Body of pancreas (tissue), 4 donors: ENCODE measurements at regions not wholly inside any gene's neighbourhood (a gene's known extent, or its start where the extent isn't known, plus 50 kb on each side); places are given as distances from the start of the nearest gene placed in this dataset.

Experiments
- ATAC-seq: fragments of 150-250 bp; one replicate; pipeline ENCODE4 v1.9.1; 2016
- DNase-seq, 4 donors: peaks; one replicate each; pipeline ENCODE4 v3.0.0-alpha.2; 2019
- H3K27ac ChIP-seq, 4 donors: fragments of 200-600 bp; sonication (generic); 1 replicate in 3 of 4; 2 replicates in 1 of 4; pipeline versions ENCODE4 v1.5.1 to v1.6.1; 2016 to 2019; ENCODE audit warnings: mild to moderate bottlenecking in 1 of 4, mixed read lengths in 1 of 4, moderate library complexity in 1 of 4
- H3K27me3 ChIP-seq, 2 donors: fragments of 200-600 bp; sonication (generic); one replicate each; pipeline ENCODE4 v1.6.0; 2016; ENCODE audit warnings: mild to moderate bottlenecking in 1 of 2
- H3K36me3 ChIP-seq, 2 donors: fragments of 200-600 bp; sonication (generic); replicated peaks in 1 of 2; 2 replicates each; pipeline ENCODE4 v1.5.1; 2016; ENCODE audit warnings: low read depth in 2 of 2; ENCODE audit not compliant: insufficient read depth in 1 of 2
- H3K4me1 ChIP-seq: fragments of 200-600 bp; sonication (generic); one replicate; pipeline ENCODE4 v1.6.0; 2016
- H3K4me3 ChIP-seq, 2 donors: fragments of 200-600 bp; sonication (generic); 1 replicate in 1 of 2; 2 replicates in 1 of 2; pipeline ENCODE4 v1.5.1; 2016 to 2019
- H3K9me3 ChIP-seq, 3 donors: fragments of 200-600 bp; sonication (generic); 1 replicate in 2 of 3; 2 replicates in 1 of 3; pipeline ENCODE4 v1.5.1; 2016
- POLR2A ChIP-seq, 3 donors: fragments of 450-650 bp; IDR thresholded peaks; one replicate each; pipeline ENCODE4 v1.6.1; 2016; ENCODE audit warnings: antibody characterized with exemption in 3 of 3, mild to moderate bottlenecking in 2 of 3
- WGBS, 2 donors: methylation state at CpG; one replicate each; pipeline ENCODE4 v1.1.5; 2017; 5-methylcytosine and 5-hydroxymethylcytosine counted together
- intact Hi-C: fragments of 100-400 bp; cut with DNase I; formaldehyde crosslinking; loops from one replicate; pipeline ENCODE4 v1.15.1; 2023
- TF ChIP-seq, protein P1 (sequence below), 7 experiments: fragments of 450-650 bp in 4 of 7; fragments of 200-600 bp in 3 of 7; sonication (generic) in 3 of 7; IDR thresholded peaks; one replicate each; pipeline ENCODE4 v1.5.1; 2016 to 2019; ENCODE audit warnings: antibody characterized with exemption in 7 of 7

DNA sequence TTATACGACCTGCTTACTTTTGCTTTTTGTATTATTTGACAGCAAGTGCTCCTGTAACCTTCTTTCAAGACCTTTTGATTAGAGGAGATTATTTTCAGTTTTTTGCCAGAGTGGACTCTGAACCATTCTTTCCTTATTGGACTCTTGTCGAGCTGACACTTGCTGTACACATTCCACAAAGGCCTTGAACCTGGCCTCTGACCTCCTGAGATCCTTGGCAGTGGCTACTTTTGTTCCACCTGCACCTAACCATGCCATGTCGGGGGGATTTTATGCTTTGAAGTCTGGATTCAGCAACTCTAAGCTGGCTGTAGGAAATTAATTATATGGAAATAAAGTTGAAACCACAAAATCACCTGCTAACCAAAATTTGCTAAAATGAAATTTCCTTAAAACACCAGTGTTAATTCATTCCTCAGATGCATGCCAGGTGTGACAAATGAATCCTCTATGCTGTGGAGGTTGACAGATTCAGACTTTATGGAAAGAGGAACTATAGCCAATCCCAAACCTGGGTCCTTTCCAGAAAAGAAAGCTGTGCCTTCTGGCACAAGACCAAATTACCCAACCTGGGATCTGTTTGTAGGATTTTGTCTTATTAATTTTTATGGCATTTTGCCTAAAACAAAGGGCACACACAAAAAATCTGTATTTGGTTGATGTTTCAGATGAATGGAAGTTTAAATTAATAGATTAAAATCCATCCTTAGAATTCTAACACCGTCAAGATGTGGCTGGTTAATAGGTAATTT is 110.4 kb downstream of the CDC42EP3 start:
- intact Hi-C loops: no loop called here
- H3K4me1 ChIP-seq: peaks cover 7% of the 10 kb centered on the region
- H3K36me3 ChIP-seq: no peaks in the 10 kb centered on the region
- H3K4me3 ChIP-seq: no peak overlapping the region
- WGBS, 2 donors: 36 to 54% methylated on average over 4 of the region's 4 CpGs
- H3K27ac ChIP-seq: no peak overlapping the region
- no peaks in the 10 kb centered on the region for H3K9me3 ChIP-seq
- TF ChIP-seq, protein P1, sequence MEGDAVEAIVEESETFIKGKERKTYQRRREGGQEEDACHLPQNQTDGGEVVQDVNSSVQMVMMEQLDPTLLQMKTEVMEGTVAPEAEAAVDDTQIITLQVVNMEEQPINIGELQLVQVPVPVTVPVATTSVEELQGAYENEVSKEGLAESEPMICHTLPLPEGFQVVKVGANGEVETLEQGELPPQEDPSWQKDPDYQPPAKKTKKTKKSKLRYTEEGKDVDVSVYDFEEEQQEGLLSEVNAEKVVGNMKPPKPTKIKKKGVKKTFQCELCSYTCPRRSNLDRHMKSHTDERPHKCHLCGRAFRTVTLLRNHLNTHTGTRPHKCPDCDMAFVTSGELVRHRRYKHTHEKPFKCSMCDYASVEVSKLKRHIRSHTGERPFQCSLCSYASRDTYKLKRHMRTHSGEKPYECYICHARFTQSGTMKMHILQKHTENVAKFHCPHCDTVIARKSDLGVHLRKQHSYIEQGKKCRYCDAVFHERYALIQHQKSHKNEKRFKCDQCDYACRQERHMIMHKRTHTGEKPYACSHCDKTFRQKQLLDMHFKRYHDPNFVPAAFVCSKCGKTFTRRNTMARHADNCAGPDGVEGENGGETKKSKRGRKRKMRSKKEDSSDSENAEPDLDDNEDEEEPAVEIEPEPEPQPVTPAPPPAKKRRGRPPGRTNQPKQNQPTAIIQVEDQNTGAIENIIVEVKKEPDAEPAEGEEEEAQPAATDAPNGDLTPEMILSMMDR (IDR thresholded peaks at IDR 0.05): no peak
- no peak for TF ChIP-seq POLR2A (IDR thresholded peaks at IDR 0.05)
- DNase-seq (no peak), ATAC-seq (no peak)
- no peaks in the 10 kb centered on the region for H3K27me3 ChIP-seq

DNA sequence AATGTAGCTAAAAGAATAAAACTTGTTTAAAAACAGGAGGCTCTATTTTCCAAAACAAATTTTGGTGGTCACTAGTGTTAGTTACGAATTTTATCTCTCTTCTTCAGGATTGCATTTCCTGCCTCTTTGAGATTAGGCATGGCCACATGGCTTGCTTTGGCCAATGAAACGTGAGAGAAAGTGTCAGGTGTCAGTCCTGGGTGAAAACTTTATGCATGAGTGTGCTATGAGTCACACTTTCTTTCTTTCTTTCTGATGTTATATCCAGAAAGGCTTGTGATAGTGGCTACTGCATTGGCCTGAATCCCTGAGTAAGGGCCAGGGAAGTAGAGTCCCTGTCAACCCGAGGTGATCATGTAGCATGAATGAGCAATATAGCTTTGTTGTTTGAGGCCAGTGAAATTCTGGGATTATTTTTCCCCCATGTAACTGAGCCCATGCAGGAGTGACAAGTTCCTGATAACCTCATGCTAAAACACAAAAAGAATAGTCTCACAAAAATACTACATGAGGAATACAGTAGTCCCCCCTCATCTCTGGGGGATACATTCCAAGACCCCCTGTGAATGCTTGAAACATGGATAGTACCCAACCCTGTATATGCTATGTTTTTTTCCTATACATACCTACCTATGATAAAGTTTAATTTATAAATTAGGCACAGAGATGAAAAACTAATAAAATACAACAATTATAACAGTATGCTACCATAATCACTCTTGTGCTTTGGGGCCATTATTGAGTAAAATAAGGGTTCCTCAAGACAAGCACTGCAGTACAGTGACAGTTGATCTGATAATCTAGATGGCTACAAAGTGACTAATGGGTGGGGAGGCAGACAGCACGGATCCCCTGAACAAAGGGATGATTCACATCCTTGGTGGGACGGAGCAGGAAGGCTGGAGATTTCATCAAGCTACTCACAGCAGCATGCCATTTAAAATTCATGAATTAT is 109.5 kb downstream of the CDC42EP3 start:
- intact Hi-C loops: no loop called here
- H3K4me1 ChIP-seq: peaks cover 7% of the 10 kb centered on the region
- TF ChIP-seq, protein P1 (IDR thresholded peaks at IDR 0.05): no peak
- TF ChIP-seq POLR2A (IDR thresholded peaks at IDR 0.05): no peak
- ATAC-seq (peak; percentile 42), DNase-seq (no peak)
- 66 to 75% methylated on average over 5 of the region's 5 CpGs for WGBS, 2 donors
- no peaks in the 10 kb centered on the region for H3K36me3 ChIP-seq
- no peak overlapping the region for H3K4me3 ChIP-seq
- no peaks in the 10 kb centered on the region for H3K27me3 ChIP-seq
- H3K9me3 ChIP-seq: no peaks in the 10 kb centered on the region
- H3K27ac ChIP-seq: no peak overlapping the region

DNA sequence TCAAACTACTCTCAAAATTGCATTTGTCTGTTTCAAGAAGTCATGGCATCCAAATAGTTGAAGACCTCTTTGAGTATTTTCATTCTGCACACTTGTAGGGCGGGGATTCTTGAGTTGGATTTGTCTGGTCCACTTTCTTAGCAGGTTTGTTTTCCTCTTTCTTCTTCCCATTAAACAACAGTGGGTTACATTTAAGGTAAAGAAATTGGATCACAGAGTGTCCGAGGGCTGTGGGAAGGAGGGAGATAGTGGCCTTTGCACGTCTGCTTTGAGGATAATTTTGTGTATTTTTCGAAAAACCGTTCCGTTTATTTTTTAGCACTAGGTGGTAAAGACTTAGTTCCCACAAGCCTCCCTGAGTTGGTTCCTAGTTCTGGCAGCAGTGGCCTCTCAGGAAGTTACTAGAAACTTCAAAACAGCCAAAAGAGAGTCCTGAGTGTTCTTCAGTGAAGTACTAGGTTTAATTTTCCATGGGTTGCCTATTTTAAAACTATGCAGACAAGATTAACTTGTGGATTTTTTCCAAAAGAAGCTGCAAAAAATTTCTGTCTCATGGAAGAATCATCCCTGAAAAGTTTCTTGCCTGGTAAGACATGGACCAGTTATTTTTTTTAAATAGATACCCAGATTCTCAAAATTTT is 107.9 kb downstream of the CDC42EP3 start:
- Histone ChIP-seq H3K9me3 (no peaks in the 10 kb centered on the region), H3K27me3 (no peaks in the 10 kb centered on the region), H3K36me3 (no peaks in the 10 kb centered on the region), H3K27ac (no peak overlapping the region), H3K4me1 (peaks cover 7% of the 10 kb centered on the region), H3K4me3 (no peak overlapping the region)
- intact Hi-C loops: no loop called here
- DNase-seq: no peak
- TF ChIP-seq POLR2A (IDR thresholded peaks at IDR 0.05): no peak
- TF ChIP-seq, protein P1 (IDR thresholded peaks at IDR 0.05): no peak
- ATAC-seq: no peak
- WGBS, 2 donors: 67 to 77% methylated on average over 6 of the region's 6 CpGs

DNA sequence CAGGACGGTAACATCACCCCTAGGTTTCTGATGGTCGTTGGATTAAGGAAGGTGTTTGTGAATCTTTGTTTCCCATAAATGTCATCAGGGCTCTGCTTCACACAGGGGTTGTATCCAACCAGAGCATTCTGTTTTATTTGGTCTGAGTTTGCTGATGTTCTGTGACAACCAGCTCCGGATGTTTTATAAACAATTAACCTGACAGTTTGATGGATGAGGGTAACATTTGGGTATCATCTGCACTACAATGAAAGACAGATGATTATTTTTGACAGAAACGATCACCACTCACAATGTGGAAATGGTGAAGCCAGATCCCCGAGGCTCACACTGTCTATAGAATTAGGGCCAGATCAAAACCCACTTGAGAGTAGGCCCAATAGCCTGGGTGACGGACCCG is 107.1 kb downstream of the CDC42EP3 start:
- WGBS, 2 donors: 73 to 88% methylated on average over 7 of the region's 7 CpGs
- H3K27ac ChIP-seq: no peak overlapping the region
- no peak for ATAC-seq

More for the DNA sequence above, 107.1 kb downstream of the CDC42EP3 start:
- TF ChIP-seq, protein P1 (IDR thresholded peaks at IDR 0.05): no peak
- no peak for TF ChIP-seq POLR2A (IDR thresholded peaks at IDR 0.05)
- intact Hi-C loops: no loop called here
- Histone ChIP-seq H3K9me3 (no peaks in the 10 kb centered on the region), H3K36me3 (no peaks in the 10 kb centered on the region), H3K27me3 (no peaks in the 10 kb centered on the region), H3K4me3 (no peak overlapping the region), H3K4me1 (peaks cover 7% of the 10 kb centered on the region)
- no peak for DNase-seq
